ENCODE measurements at regions not wholly inside any gene's neighbourhood (a gene's known extent, or its start where the extent isn't known, plus 50 kb on each side); places are given as distances from the start of the nearest gene placed in this dataset.

DNA sequence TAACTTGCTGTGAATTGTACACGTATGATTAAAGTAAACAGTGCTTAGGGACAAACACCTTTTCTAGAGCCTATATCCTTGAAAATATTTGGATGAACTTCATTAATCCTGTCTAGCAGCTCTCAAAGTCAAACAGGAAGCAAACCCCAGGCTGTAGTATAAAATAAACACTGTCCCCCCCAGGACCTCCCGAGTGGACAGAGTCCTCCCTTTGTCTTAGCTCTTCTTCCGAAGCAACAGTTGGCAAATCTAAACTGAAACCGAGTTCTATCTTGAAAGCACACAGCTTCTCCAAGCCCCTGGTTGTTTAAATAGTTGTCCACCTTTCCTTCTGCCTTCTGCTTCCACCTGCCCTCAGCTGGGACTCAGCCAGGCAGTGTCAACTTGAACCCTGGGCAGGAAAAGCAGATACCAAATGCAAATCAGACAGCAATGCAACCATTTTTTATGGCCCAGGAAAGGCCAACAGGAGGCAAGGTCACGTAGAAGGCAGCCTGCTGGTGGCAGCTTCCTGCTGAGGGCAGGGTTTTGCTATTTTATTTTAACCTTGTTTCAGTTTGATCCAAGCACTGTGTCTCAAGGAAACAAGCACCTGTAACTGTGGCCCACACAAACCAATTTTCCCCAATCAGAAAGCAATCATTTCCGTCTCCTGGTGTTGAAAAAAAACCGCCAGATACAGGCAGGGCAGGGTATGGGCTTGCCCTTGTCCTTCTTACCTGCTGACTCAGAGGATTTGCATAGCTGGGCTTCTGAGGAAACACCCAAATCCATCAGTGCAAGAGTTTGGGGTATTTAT, 110.3 kb upstream of the KIT start (continued):
- no peak for TF ChIP-seq GABPA (IDR thresholded peaks at IDR 0.05; ENCODE audit: low read depth, low read length)
- TF ChIP-seq GABPA (CRISPR knock-in tag; IDR thresholded peaks at IDR 0.05; ENCODE audit: low read depth): 0 out of 2 replicates have a peak, but pooled peaks have one; percentile 40
- no peak for TF ChIP-seq TAF15 (IDR thresholded peaks at IDR 0.05; ENCODE audit: low read depth, low read length, poor library complexity, severe bottlenecking)
- no peak for TF ChIP-seq NR2F6 (IDR thresholded peaks at IDR 0.05)
- TF ChIP-seq NR2F6 (CRISPR knock-in tag; IDR thresholded peaks at IDR 0.05): no peak
- TF ChIP-seq, protein P1, sequence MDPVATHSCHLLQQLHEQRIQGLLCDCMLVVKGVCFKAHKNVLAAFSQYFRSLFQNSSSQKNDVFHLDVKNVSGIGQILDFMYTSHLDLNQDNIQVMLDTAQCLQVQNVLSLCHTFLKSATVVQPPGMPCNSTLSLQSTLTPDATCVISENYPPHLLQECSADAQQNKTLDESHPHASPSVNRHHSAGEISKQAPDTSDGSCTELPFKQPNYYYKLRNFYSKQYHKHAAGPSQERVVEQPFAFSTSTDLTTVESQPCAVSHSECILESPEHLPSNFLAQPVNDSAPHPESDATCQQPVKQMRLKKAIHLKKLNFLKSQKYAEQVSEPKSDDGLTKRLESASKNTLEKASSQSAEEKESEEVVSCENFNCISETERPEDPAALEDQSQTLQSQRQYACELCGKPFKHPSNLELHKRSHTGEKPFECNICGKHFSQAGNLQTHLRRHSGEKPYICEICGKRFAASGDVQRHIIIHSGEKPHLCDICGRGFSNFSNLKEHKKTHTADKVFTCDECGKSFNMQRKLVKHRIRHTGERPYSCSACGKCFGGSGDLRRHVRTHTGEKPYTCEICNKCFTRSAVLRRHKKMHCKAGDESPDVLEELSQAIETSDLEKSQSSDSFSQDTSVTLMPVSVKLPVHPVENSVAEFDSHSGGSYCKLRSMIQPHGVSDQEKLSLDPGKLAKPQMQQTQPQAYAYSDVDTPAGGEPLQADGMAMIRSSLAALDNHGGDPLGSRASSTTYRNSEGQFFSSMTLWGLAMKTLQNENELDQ (CRISPR knock-in tag; IDR thresholded peaks at IDR 0.05; ENCODE audit: borderline replicate concordance): no peak
- no peak for TF ChIP-seq ZNF746 (CRISPR knock-in tag; IDR thresholded peaks at IDR 0.05)
- TF ChIP-seq ISX (CRISPR knock-in tag; conservative IDR thresholded peaks at IDR 0.05): no peak
- TF ChIP-seq, protein P2, sequence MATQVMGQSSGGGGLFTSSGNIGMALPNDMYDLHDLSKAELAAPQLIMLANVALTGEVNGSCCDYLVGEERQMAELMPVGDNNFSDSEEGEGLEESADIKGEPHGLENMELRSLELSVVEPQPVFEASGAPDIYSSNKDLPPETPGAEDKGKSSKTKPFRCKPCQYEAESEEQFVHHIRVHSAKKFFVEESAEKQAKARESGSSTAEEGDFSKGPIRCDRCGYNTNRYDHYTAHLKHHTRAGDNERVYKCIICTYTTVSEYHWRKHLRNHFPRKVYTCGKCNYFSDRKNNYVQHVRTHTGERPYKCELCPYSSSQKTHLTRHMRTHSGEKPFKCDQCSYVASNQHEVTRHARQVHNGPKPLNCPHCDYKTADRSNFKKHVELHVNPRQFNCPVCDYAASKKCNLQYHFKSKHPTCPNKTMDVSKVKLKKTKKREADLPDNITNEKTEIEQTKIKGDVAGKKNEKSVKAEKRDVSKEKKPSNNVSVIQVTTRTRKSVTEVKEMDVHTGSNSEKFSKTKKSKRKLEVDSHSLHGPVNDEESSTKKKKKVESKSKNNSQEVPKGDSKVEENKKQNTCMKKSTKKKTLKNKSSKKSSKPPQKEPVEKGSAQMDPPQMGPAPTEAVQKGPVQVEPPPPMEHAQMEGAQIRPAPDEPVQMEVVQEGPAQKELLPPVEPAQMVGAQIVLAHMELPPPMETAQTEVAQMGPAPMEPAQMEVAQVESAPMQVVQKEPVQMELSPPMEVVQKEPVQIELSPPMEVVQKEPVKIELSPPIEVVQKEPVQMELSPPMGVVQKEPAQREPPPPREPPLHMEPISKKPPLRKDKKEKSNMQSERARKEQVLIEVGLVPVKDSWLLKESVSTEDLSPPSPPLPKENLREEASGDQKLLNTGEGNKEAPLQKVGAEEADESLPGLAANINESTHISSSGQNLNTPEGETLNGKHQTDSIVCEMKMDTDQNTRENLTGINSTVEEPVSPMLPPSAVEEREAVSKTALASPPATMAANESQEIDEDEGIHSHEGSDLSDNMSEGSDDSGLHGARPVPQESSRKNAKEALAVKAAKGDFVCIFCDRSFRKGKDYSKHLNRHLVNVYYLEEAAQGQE (IDR thresholded peaks at IDR 0.05; ENCODE audit: borderline replicate concordance in 1 of 2, low read depth in 1 of 2, low read length in 2 of 2): peak in 1 of 2 experiments; percentile 80; a peak in 2 of 4 replicates
- no peak for TF ChIP-seq SP140L (CRISPR knock-in tag; IDR thresholded peaks at IDR 0.05; ENCODE audit: borderline replicate concordance)
- TF ChIP-seq, protein P3, sequence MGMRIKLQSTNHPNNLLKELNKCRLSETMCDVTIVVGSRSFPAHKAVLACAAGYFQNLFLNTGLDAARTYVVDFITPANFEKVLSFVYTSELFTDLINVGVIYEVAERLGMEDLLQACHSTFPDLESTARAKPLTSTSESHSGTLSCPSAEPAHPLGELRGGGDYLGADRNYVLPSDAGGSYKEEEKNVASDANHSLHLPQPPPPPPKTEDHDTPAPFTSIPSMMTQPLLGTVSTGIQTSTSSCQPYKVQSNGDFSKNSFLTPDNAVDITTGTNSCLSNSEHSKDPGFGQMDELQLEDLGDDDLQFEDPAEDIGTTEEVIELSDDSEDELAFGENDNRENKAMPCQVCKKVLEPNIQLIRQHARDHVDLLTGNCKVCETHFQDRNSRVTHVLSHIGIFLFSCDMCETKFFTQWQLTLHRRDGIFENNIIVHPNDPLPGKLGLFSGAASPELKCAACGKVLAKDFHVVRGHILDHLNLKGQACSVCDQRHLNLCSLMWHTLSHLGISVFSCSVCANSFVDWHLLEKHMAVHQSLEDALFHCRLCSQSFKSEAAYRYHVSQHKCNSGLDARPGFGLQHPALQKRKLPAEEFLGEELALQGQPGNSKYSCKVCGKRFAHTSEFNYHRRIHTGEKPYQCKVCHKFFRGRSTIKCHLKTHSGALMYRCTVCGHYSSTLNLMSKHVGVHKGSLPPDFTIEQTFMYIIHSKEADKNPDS (CRISPR knock-in tag; IDR thresholded peaks at IDR 0.05): no peak
- no peak for TF ChIP-seq ZNF570 (CRISPR knock-in tag; IDR thresholded peaks at IDR 0.05; ENCODE audit: borderline replicate concordance)
- TF ChIP-seq ZNF3 (CRISPR knock-in tag; IDR thresholded peaks at IDR 0.05): no peak
- no peak for TF ChIP-seq SOX6 (IDR thresholded peaks at IDR 0.05)
- TF ChIP-seq SOX6 (CRISPR knock-in tag; IDR thresholded peaks at IDR 0.05): peak; percentile 26; the same call in 1 of the 2 replicates
- TF ChIP-seq ZNF724P (CRISPR knock-in tag; IDR thresholded peaks at IDR 0.05; ENCODE audit: borderline replicate concordance): no peak
